Activated T-helper 1 cell treated with anti-CD3 and anti-CD28 coated beads, Interleukin-12 subunit alpha, Interleukin-12 subunit beta, Interleukin-2, Interleukin-4 antibody, amounts not matched to agents 30 ng/mL and 10 ng/mL and 1 ng/mL, durations not matched to agents 14 hours and 24 hours and 36 hours (primary cell): ENCODE measurements at regions not wholly inside any gene's neighbourhood (a gene's known extent, or its start where the extent isn't known, plus 50 kb on each side); places are given as distances from the start of the nearest gene placed in this dataset.

ENCODE experiments used
- DNase-seq: peaks from one replicate; pipeline ENCODE4 v3.0.0; 2021; ENCODE audit warnings: low spot score
- H3K27ac Mint-ChIP-seq: one replicate; pipeline ENCODE4 v1.8.0; 2021; ENCODE audit warnings: mild to moderate bottlenecking, mixed read lengths
- H3K27me3 Mint-ChIP-seq: one replicate; pipeline ENCODE4 v1.8.0; 2022; ENCODE audit warnings: mild to moderate bottlenecking, moderate library complexity, mixed read lengths; ENCODE audit not compliant: insufficient read depth
- H3K36me3 Mint-ChIP-seq: one replicate; pipeline ENCODE4 v1.8.0; 2021; ENCODE audit warnings: low read depth, mixed read lengths
- H3K4me1 Mint-ChIP-seq: one replicate; pipeline ENCODE4 v1.8.0; 2021; ENCODE audit warnings: low read depth, mixed read lengths
- H3K4me3 Mint-ChIP-seq: one replicate; pipeline ENCODE4 v1.8.0; 2021; ENCODE audit warnings: mild to moderate bottlenecking, moderate library complexity, mixed read lengths
- H3K9me3 Mint-ChIP-seq: one replicate; pipeline ENCODE4 v1.8.0; 2021; ENCODE audit warnings: mixed read lengths
- intact Hi-C: fragments of 100-400 bp; cut with micrococcal nuclease; formaldehyde crosslinking; loops from one replicate; pipeline ENCODE4 v1.15.1; 2024

- no peak overlapping the region for H3K4me3 Mint-ChIP-seq
- H3K4me1 Mint-ChIP-seq = no peaks in the 10 kb centered on the region
- DNase-seq = no peak
- H3K36me3 Mint-ChIP-seq = no peaks in the 10 kb centered on the region
- intact Hi-C loops = no loop called here
- H3K27me3 Mint-ChIP-seq = peaks cover 11% of the 10 kb centered on the region
- no peaks in the 10 kb centered on the region for H3K9me3 Mint-ChIP-seq
- no peak overlapping the region for H3K27ac Mint-ChIP-seq
Measured at GRCh38 chr22:44557064-44557748, 59.2 kb upstream of the RTL6 start.

GRCh38 chr22:44555597-44555996 lies 57.6 kb upstream of the RTL6 start:
- peaks cover 4% of the 10 kb centered on the region for H3K4me1 Mint-ChIP-seq
- peaks cover 11% of the 10 kb centered on the region for H3K27me3 Mint-ChIP-seq
- H3K36me3 Mint-ChIP-seq = no peaks in the 10 kb centered on the region
- intact Hi-C loops = no loop called here
- H3K9me3 Mint-ChIP-seq = no peaks in the 10 kb centered on the region
- no peak overlapping the region for H3K4me3 Mint-ChIP-seq
- no peak for DNase-seq
- no peak overlapping the region for H3K27ac Mint-ChIP-seq

DNA sequence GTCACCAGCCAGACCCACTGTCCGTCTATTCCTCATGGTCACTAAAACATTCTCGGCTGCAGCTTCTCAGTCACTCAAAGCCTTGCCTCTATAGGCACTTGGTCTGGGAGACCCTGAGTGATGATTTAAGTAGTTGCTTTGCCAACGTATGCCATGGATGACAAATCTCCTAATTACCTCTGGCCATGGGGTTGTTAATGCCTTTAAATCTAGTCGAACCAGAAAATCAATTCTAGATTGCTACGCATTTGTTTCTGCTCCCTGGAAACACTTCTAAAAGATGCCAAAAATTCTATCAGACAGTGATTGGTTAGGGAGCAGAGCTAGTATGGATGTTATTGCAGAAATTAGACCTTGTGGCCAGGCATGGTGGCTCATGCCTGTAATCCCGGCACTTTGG lies 57.0 kb upstream of the RTL6 start:
- no peaks in the 10 kb centered on the region for H3K36me3 Mint-ChIP-seq
- intact Hi-C loops = no loop called here
- no peak overlapping the region for H3K4me3 Mint-ChIP-seq

GRCh38 chr22:44554411-44554810 lies 56.4 kb upstream of the RTL6 start:
- H3K4me3 Mint-ChIP-seq = no peak overlapping the region

More for the DNA sequence above, 57.0 kb upstream of the RTL6 start:
- DNase-seq = no peak
- Mint-ChIP-seq H3K27me3 (peaks cover 13% of the 10 kb centered on the region), H3K9me3 (no peaks in the 10 kb centered on the region), H3K27ac (no peak overlapping the region), H3K4me1 (peaks cover 4% of the 10 kb centered on the region)

GRCh38 chr22:44550711-44551491 lies 52.9 kb upstream of the RTL6 start:
- intact Hi-C loops = no loop called here
- H3K9me3 Mint-ChIP-seq = no peaks in the 10 kb centered on the region
- H3K4me3 Mint-ChIP-seq = no peak overlapping the region
- H3K4me1 Mint-ChIP-seq = peaks cover 4% of the 10 kb centered on the region
- peaks cover 14% of the 10 kb centered on the region for H3K27me3 Mint-ChIP-seq
- no peak overlapping the region for H3K27ac Mint-ChIP-seq
- no peak for DNase-seq
- no peaks in the 10 kb centered on the region for H3K36me3 Mint-ChIP-seq

More at GRCh38 chr22:44554411-44554810, 56.4 kb upstream of the RTL6 start:
- H3K27ac Mint-ChIP-seq = no peak overlapping the region
- peaks cover 4% of the 10 kb centered on the region for H3K4me1 Mint-ChIP-seq
- H3K36me3 Mint-ChIP-seq = no peaks in the 10 kb centered on the region
- DNase-seq = no peak
- H3K9me3 Mint-ChIP-seq = no peaks in the 10 kb centered on the region
- peaks cover 13% of the 10 kb centered on the region for H3K27me3 Mint-ChIP-seq
- intact Hi-C loops = no loop called here

DNA sequence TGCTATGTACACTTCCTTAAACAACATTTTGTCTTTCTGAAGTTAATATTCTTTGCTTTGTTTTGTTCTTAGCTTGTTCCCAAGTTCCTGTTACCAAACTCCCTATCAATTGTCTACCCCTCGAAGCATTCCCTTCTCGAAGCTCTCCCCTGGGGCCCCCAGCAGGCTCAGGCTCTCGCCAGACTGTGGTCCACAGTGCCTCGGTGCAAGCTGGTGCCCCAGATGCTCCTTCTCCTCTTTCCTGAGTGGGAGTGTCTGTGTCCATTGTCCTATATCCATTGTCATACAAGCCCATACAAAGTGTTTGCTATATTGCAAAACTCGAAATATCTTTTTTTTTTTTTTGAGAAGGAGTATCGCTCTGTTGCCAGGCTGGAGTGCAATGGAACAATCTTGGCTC lies 51.7 kb upstream of the RTL6 start:
- Mint-ChIP-seq H3K9me3 (no peaks in the 10 kb centered on the region), H3K4me1 (peaks cover 4% of the 10 kb centered on the region), H3K27ac (no peak overlapping the region), H3K27me3 (peaks cover 9% of the 10 kb centered on the region), H3K36me3 (no peaks in the 10 kb centered on the region), H3K4me3 (no peak overlapping the region)
- DNase-seq = no peak
- intact Hi-C loops = no loop called here

DNA sequence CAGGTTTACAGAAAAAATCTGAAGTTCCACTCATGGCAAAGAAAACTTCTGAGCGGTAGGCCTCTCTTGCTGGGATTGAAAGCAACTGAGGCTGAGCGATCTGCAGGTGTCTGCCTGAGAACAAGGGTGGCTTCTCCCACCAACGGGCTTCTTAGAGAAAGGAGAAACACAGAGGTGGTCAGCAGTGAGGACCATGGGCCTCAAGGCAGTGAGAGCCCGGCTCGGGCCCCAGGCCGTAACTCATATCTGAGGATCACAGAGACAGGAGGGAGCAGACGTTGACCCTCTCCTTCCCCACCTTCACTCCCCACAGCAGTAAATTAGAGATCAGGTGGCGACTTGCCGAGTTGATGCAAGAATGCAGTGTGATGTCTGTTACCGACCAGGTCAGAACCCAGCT lies 50.9 kb upstream of the RTL6 start:
- Mint-ChIP-seq H3K27ac (no peak overlapping the region), H3K36me3 (no peaks in the 10 kb centered on the region), H3K4me3 (no peak overlapping the region), H3K27me3 (peaks cover 11% of the 10 kb centered on the region), H3K4me1 (peaks cover 4% of the 10 kb centered on the region), H3K9me3 (no peaks in the 10 kb centered on the region)
- intact Hi-C loops = no loop called here
- DNase-seq = no peak
